IPS DF 4.7 (cell line): ENCODE measurements at regions not wholly inside any gene's neighbourhood (a gene's known extent, or its start where the extent isn't known, plus 50 kb on each side); places are given as distances from the start of the nearest gene placed in this dataset.
A peak's percentile ranks its signal among the peaks of the same experiment; 100 is the strongest.

Source experiments
- DNase-seq: peaks from one replicate; pipeline ENCODE4 v3.0.0-alpha.2; 2013; ENCODE audit warnings: low spot score; ENCODE audit errors: extremely low read depth

GRCh38 chr3:139780593-139780992 lies 102.8 kb upstream of the NMNAT3 start:
- DNase-seq, result no peak

DNA sequence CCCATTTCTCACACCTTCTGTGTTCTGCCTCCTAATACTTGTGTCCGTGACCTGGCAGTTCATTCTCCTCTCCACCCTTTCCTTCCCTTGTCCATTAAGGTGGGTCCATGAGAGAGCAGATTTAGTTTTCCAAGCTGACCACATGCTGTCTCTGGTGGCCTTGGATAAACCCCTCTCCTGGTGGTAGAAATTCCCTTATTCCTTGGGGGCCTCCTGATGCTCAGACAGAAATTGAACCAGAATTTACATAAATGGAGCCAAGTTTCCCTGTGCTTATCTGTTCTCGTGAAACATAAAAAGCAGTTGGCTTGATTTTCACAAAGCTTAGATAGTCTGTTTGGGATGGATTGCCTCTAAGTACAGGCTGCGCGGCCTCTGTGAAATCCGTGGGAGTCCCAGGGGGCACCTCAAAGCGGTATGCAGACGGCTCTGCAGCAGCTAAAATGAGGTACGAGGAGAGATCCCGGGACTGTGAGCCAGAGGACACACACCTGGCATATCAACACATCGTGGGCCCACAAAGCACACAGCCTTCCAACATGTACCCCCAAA lies 101.0 kb upstream of the NMNAT3 start:
- no peak for DNase-seq

DNA sequence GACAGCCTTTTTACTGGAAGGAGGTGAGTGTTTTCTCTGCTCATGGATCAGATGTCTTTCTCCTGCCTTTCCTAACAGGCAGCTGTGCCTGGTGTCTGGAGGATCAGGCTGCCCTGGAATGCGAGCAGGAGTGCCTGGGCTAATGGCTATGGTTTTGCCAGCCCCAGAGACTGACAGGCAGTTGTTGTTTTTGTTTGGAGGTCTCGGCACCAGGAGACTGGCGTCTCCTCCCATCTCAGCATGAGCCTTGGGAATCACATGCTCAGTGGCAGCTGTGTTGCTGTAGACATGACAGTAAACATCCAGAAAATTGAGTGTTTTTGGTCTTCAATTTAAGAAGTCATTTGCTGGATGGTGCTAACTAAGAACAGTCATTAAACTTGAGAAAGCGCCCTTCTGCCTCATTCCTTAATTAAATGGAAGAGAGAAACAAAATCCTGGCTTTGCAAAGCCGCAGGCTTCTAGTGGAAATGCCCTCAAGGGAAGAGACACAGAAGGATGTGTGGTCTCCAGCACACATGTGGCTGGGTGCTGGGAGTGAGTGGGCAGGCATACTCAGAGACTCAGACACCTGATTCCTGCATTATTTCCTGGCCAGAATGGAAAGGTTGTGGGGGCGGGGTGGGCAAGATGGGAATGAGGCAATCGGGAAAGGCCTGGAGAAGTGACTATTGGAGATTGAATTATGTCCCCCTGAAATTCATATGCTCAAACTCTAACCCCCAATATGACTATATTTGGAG lies 97.0 kb upstream of the NMNAT3 start:
- DNase-seq, result peak; percentile 28

DNA sequence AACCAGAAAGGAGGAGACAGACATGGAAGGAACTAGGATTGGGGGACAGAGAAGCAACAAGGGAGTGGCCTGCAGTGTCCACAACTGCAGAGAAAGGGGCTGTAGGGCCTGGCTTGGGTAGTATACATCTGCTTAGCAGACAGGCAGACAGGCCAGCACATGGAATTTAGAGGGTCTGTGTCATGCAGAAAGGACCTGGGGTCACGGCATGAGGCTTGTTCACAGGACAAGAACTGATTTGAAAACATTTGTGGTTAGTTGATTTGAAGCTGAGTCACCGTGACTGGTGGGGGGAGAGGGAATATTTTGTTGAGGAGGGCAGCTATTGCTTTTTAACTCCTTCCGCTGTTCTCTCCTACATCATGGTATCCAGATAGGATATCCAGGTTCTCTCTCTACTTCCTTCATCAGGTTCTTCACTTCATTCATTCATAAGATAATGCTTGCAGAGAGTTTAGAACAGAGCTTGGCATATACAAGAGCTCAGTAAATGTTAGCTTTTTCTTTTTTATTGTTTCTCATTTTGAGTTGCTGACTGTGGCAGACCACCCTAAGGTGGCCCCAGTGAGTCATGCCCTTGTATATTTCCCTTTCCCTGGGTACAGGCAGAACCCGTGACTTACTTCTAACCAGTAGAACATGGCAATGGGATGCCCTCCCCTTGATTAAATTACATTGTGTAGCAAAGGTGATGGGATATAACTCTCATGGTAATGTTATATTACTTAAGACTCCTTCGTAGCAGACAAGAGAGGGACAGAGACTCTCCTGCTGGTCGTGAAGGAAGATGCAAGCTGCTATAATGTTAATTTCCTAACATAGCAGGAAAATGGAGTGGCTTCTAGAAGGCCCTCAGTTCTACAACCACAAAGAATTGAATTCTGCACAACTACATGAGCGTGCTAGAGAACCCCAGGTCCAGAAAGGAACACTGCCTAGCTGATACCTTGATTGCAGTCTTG lies 95.0 kb upstream of the NMNAT3 start:
- DNase-seq, result no peak

DNA sequence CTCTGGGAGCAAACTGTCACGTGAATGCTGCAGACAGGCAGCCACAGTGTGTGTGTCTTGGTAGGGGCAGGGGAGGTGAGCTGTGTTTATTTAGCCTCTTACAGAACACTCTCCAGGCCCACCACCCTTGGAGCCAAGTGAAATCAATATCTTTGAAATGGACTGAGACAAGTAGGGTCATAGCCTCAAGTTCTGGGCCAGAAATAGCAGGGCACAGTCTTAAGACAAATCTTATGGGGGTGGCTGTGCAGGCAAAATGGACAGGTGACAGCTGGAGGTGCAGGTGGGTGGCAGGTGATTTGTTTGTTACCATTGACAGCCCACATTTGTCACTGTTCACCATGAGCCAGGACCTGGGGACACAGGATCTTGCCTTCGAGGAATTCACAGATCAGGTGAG lies 93.6 kb upstream of the NMNAT3 start:
- DNase-seq, result no peak

DNA sequence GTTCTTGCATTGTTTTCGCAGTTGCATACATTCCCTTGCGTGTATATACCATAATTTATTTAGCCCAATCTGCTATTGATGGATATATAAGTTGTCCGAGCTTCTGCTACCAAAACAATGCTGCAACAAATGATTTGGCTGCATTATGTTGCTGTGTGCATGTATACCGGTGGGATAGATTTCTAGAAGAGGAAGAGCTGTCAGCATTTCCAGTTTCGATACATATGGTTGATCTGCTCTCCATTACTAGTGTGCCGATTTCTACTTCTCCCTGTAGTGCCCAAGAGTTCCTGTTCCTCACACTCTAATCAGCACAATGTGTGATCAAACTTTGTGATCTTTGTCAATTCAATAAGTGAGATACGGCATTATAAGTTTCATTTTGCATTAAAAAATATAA lies 92.8 kb upstream of the NMNAT3 start:
- DNase-seq, result no peak

DNA sequence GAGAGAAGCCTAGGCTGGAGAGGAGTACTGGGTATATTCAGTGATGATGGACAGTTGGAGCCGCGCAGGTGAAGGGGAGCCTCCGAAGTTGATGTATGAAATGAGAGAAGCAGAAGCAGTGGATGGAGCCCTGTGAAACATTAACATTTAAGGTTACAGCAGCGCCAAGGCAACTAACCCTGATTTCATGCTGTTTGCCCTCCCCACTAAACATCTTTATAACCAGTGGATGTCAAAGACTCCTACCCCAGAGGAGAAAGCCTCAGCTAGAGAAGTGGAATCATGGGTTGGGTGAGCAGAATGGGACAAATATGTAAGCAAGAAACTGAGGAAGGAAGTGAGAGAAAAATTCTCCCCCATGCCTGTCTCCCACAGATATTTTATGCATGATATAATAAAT lies 92.0 kb upstream of the NMNAT3 start:
- DNase-seq, result no peak

DNA sequence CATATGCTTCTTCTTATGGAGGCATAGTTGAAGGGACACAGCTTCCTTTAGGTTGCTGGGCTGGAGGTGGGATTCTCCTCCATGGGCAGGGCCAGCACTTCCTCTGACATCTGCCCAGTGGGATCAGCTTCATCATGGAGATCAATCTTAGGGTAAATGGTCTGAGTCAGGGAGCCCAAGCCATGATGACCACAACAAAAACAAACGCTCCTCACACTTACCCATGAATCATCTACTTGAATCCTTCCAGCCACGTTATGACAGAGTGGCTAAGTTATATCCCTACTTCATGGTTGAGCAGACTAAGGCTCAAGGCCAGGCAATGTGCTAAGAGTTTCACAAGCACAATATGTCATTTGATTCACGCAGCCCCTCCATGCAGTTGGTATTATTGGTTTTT lies 87.2 kb upstream of the NMNAT3 start:
- DNase-seq, result no peak

- no peak for DNase-seq
Measured at GRCh38 chr3:139764069-139764905, 86.5 kb upstream of the NMNAT3 start.

DNA sequence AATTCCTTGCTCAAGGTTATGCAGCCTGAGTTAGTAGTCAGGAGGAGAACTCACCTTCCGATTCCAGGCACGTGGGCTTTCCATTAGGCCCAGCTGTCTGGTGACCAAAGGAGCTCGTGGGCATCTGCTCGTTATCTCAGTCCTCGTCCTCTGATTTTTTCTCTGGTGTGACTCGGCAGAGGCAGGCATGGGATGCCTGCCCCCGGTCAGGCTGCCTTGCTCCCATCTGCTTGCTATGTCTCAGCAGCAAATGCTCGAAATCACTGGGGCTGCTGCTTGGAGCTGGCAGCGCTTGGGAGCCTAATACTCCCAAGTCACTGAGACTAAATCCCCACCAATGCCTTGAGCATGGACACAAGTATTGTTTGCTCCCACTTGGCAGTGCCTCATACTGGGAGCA lies 84.5 kb upstream of the NMNAT3 start:
- no peak for DNase-seq

- DNase-seq, result no peak
Measured at GRCh38 chr3:139759470-139759869, 81.7 kb upstream of the NMNAT3 start.

GRCh38 chr3:139758654-139759291 lies 81.0 kb upstream of the NMNAT3 start:
- no peak for DNase-seq

- DNase-seq, result no peak
Measured at GRCh38 chr3:139757448-139758030, 79.8 kb upstream of the NMNAT3 start.

- DNase-seq, result no peak
Measured at GRCh38 chr3:139756529-139757103, 78.8 kb upstream of the NMNAT3 start.

GRCh38 chr3:139755551-139755950 lies 77.8 kb upstream of the NMNAT3 start:
- DNase-seq, result no peak

DNA sequence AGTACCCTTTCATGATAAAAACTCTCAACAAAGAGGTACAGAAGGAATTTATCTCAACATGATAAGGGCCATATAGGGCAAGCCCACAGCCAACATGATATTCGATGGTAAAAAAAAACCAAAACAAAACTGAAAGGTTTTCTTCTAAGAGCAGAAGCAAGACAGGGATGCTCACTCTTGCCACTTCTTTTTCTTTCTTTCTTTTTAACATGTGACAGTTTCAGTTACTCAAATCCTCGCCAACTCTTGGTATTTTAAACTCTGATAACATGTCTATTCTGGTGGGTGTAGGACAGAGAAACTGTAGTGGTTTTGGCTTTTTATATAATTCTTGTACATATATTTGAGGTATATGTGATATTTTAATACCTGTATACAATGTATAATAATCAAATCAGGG lies 74.0 kb upstream of the NMNAT3 start:
- DNase-seq, result no peak

- DNase-seq, result no peak
Measured at GRCh38 chr3:139746481-139746880, 68.7 kb upstream of the NMNAT3 start.

DNA sequence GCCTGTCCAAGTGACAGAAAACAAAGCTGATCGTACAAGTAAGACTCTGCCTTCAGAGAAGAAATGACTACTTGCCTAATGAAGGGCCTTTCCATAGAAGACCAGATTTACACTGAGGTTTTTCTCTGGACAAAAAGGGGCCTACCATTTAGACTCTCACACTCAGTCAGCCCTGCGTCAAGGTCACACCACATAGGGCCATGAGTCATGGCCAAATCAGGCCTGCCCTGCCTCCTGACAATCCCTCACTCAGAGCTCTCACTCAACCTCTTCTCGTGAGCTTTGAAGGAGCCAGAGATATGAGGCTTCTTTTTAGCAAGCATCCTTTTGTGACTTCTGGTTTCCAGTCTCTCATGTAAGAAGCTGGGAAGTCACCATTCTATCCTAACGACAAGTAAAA lies 68.1 kb upstream of the NMNAT3 start:
- DNase-seq, result no peak

- no peak for DNase-seq
Measured at GRCh38 chr3:139738697-139739096, 60.9 kb upstream of the NMNAT3 start.

DNA sequence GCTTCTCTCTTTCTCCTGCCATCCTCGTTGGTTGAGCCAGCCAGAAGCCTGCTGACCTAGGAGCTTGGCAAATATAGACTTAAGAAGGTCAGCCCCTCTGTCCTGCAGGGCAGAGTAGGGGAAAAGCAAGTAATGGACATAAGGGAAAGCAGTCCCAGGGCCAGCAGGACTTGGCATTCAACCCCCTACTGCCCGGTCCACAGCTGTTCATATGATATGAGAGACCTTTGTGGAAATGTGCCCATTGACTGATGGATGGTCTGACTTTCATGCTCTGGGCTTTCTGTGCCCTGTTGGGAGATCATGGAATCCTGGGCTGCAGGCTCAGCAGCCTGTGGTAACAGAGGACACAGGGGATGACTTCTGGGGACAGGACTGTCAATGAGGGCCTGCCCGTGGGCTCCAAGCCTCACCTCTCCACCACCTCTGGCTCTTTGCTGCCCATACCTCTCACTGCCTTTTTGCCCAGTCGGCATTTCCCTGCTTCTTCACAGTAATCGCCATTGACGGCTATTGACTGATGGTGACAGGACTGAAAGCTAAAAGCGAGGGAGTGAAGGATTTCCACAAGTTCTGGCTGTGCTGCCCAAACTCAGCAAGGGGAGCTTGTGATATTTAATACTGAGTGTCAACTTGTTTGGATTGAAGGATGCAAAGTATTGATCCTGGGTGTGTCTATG lies 60.0 kb upstream of the NMNAT3 start:
- no peak for DNase-seq
